B cell (primary cell): ENCODE measurements at regions not wholly inside any gene's neighbourhood (a gene's known extent, or its start where the extent isn't known, plus 50 kb on each side); places are given as distances from the start of the nearest gene placed in this dataset.

ENCODE experiments used
- CTCF ChIP-seq: fragments of 200-600 bp; IDR thresholded peaks from one replicate; pipeline ENCODE4 v1.8.0; 2022; ENCODE audit warnings: antibody characterized with exemption, mild to moderate bottlenecking
- EZH2 ChIP-seq: IDR thresholded peaks from 2 replicates; pipeline ENCODE4 v1.6.1; 2012; ENCODE audit warnings: borderline replicate concordance, low read depth, mild to moderate bottlenecking, moderate library complexity, low read length; ENCODE audit not compliant: insufficient read depth, poor library complexity, severe bottlenecking

GRCh38 chr10:117455346-117455745, 80.1 kb upstream of the PDZD8 start:
- no peak for TF ChIP-seq EZH2
- TF ChIP-seq CTCF: no peak
